ENCODE measurements at regions not wholly inside any gene's neighbourhood (a gene's known extent, or its start where the extent isn't known, plus 50 kb on each side); places are given as distances from the start of the nearest gene placed in this dataset.

GRCh38 chr5:174834081-174834480 lies 109.7 kb downstream of the MSX2 start:
- Mint-ChIP-seq H3K27ac (no peak overlapping the region), H3K36me3 (peaks cover 0 to 4% (median 0%) of the 10 kb centered on the region in 5 donors), H3K4me3 (no peak overlapping the region), H3K27me3 (peaks cover 0 to 44% (median 20%) of the 10 kb centered on the region in 5 donors), H3K4me1 (no peaks in the 10 kb centered on the region), H3K9me3 (peaks cover 0 to 11% (median 4%) of the 10 kb centered on the region in 11 donors)
- Histone ChIP-seq H3K27me3 (ENCODE audit: control insufficient read depth in 2 of 2, insufficient read depth in 2 of 2, low read length in 2 of 2) (no peaks in the 10 kb centered on the region), H3K36me3 (ENCODE audit: control insufficient read depth in 2 of 3, insufficient read depth in 3 of 3, low read length in 3 of 3) (no peaks in the 10 kb centered on the region), H3K27ac (ENCODE audit: low read depth, low read length) (no peak overlapping the region), H3K9me3 (ENCODE audit: control insufficient read depth in 2 of 3, low read length in 3 of 3) (no peaks in the 10 kb centered on the region), H3K4me1 (ENCODE audit: control insufficient read depth in 2 of 2, insufficient read depth in 2 of 2, low read length in 2 of 2) (no peaks in the 10 kb centered on the region), H3K4me3 (ENCODE audit: low read length) (no peak overlapping the region)
- POLR2A ChIA-PET = no interaction called here
- no peak for DNase-seq
- CTCF ChIA-PET = no interaction called here
- ATAC-seq = no peak
- intact Hi-C loops (cut with micrococcal nuclease) = no loop called here

GRCh38 chr5:174832811-174833210 lies 108.4 kb downstream of the MSX2 start:
- Histone ChIP-seq H3K36me3 (ENCODE audit: control insufficient read depth in 2 of 3, insufficient read depth in 3 of 3, low read length in 3 of 3) (no peaks in the 10 kb centered on the region), H3K27me3 (ENCODE audit: control insufficient read depth in 2 of 2, insufficient read depth in 2 of 2, low read length in 2 of 2) (no peaks in the 10 kb centered on the region), H3K4me1 (ENCODE audit: control insufficient read depth in 2 of 2, insufficient read depth in 2 of 2, low read length in 2 of 2) (no peaks in the 10 kb centered on the region), H3K27ac (ENCODE audit: low read depth, low read length) (no peak overlapping the region), H3K4me3 (ENCODE audit: low read length) (no peak overlapping the region), H3K9me3 (ENCODE audit: control insufficient read depth in 2 of 3, low read length in 3 of 3) (no peaks in the 10 kb centered on the region)
- H3K4me3 Mint-ChIP-seq = no peak overlapping the region
- ATAC-seq (no peak), DNase-seq (no peak)
- peaks cover 0 to 4% (median 0%) of the 10 kb centered on the region in 5 donors for H3K36me3 Mint-ChIP-seq
- intact Hi-C loops (cut with micrococcal nuclease) = no loop called here
- no peaks in the 10 kb centered on the region for H3K4me1 Mint-ChIP-seq
- POLR2A ChIA-PET = no interaction called here
- peaks cover 0 to 33% (median 20%) of the 10 kb centered on the region in 5 donors for H3K27me3 Mint-ChIP-seq
- H3K9me3 Mint-ChIP-seq = peaks cover 0 to 7% (median 3%) of the 10 kb centered on the region in 11 donors
- no peak overlapping the region for H3K27ac Mint-ChIP-seq
- CTCF ChIA-PET = no interaction called here

- no peak overlapping the region for H3K4me3 ChIP-seq (ENCODE audit: low read length)
- no peak overlapping the region for H3K4me3 Mint-ChIP-seq
- DNase-seq (no peak), ATAC-seq (no peak)
- H3K27ac ChIP-seq (ENCODE audit: low read depth, low read length) = no peak overlapping the region
- H3K36me3 Mint-ChIP-seq = peaks cover 0 to 4% (median 0%) of the 10 kb centered on the region in 5 donors
- H3K27ac Mint-ChIP-seq = no peak overlapping the region
- POLR2A ChIA-PET = no interaction called here
- H3K9me3 ChIP-seq (ENCODE audit: control insufficient read depth in 2 of 3, low read length in 3 of 3) = no peaks in the 10 kb centered on the region
- H3K9me3 Mint-ChIP-seq = peaks cover 0 to 6% (median 0%) of the 10 kb centered on the region in 11 donors
- no peaks in the 10 kb centered on the region for H3K27me3 ChIP-seq (ENCODE audit: control insufficient read depth in 2 of 2, insufficient read depth in 2 of 2, low read length in 2 of 2)
- CTCF ChIA-PET = no interaction called here
- intact Hi-C loops (cut with micrococcal nuclease) = no loop called here
- no peaks in the 10 kb centered on the region for H3K4me1 Mint-ChIP-seq
- peaks cover 0 to 33% (median 17%) of the 10 kb centered on the region in 5 donors for H3K27me3 Mint-ChIP-seq
- H3K4me1 ChIP-seq (ENCODE audit: control insufficient read depth in 2 of 2, insufficient read depth in 2 of 2, low read length in 2 of 2) = no peaks in the 10 kb centered on the region
- no peaks in the 10 kb centered on the region for H3K36me3 ChIP-seq (ENCODE audit: control insufficient read depth in 2 of 3, insufficient read depth in 3 of 3, low read length in 3 of 3)
Measured at GRCh38 chr5:174832025-174832424, 107.6 kb downstream of the MSX2 start.

GRCh38 chr5:174831031-174831660 lies 106.8 kb downstream of the MSX2 start:
- POLR2A ChIA-PET = no interaction called here
- Histone ChIP-seq H3K27ac (ENCODE audit: low read depth, low read length) (no peak overlapping the region), H3K36me3 (ENCODE audit: control insufficient read depth in 2 of 3, insufficient read depth in 3 of 3, low read length in 3 of 3) (no peaks in the 10 kb centered on the region), H3K4me1 (ENCODE audit: control insufficient read depth in 2 of 2, insufficient read depth in 2 of 2, low read length in 2 of 2) (no peaks in the 10 kb centered on the region), H3K4me3 (ENCODE audit: low read length) (no peak overlapping the region), H3K9me3 (ENCODE audit: control insufficient read depth in 2 of 3, low read length in 3 of 3) (no peaks in the 10 kb centered on the region), H3K27me3 (ENCODE audit: control insufficient read depth in 2 of 2, insufficient read depth in 2 of 2, low read length in 2 of 2) (no peaks in the 10 kb centered on the region)
- Mint-ChIP-seq H3K27me3 (peaks cover 0 to 33% (median 13%) of the 10 kb centered on the region in 5 donors), H3K36me3 (peaks cover 0 to 4% (median 0%) of the 10 kb centered on the region in 5 donors), H3K4me1 (no peaks in the 10 kb centered on the region), H3K9me3 (peaks cover 0 to 6% (median 0%) of the 10 kb centered on the region in 11 donors), H3K4me3 (no peak overlapping the region), H3K27ac (no peak overlapping the region)
- ATAC-seq = no peak
- intact Hi-C loops (cut with micrococcal nuclease) = no loop called here
- CTCF ChIA-PET = no interaction called here
- no peak for DNase-seq

GRCh38 chr5:174829511-174829864 lies 105.1 kb downstream of the MSX2 start:
- POLR2A ChIA-PET = no interaction called here
- no peak overlapping the region for H3K27ac ChIP-seq (ENCODE audit: low read depth, low read length)
- ATAC-seq (no peak), DNase-seq (no peak)
- intact Hi-C loops (cut with micrococcal nuclease) = no loop called here
- no peak overlapping the region for H3K27ac Mint-ChIP-seq
- peaks cover 0 to 4% (median 0%) of the 10 kb centered on the region in 11 donors for H3K9me3 Mint-ChIP-seq
- no peak overlapping the region for H3K4me3 Mint-ChIP-seq
- H3K9me3 ChIP-seq (ENCODE audit: control insufficient read depth in 2 of 3, low read length in 3 of 3) = no peaks in the 10 kb centered on the region
- H3K27me3 ChIP-seq (ENCODE audit: control insufficient read depth in 2 of 2, insufficient read depth in 2 of 2, low read length in 2 of 2) = no peaks in the 10 kb centered on the region
- CTCF ChIA-PET = no interaction called here
- no peaks in the 10 kb centered on the region for H3K36me3 ChIP-seq (ENCODE audit: control insufficient read depth in 2 of 3, insufficient read depth in 3 of 3, low read length in 3 of 3)
- H3K4me1 ChIP-seq (ENCODE audit: control insufficient read depth in 2 of 2, insufficient read depth in 2 of 2, low read length in 2 of 2) = no peaks in the 10 kb centered on the region
- no peak overlapping the region for H3K4me3 ChIP-seq (ENCODE audit: low read length)
- no peaks in the 10 kb centered on the region for H3K4me1 Mint-ChIP-seq
- peaks cover 0 to 2% (median 0%) of the 10 kb centered on the region in 5 donors for H3K36me3 Mint-ChIP-seq
- H3K27me3 Mint-ChIP-seq = peaks cover 0 to 31% (median 14%) of the 10 kb centered on the region in 5 donors

GRCh38 chr5:174828804-174829510 lies 104.6 kb downstream of the MSX2 start:
- Mint-ChIP-seq H3K9me3 (peaks cover 0 to 4% (median 0%) of the 10 kb centered on the region in 11 donors), H3K4me1 (no peaks in the 10 kb centered on the region), H3K36me3 (no peaks in the 10 kb centered on the region), H3K27me3 (peaks cover 0 to 29% (median 15%) of the 10 kb centered on the region in 5 donors), H3K4me3 (no peak overlapping the region), H3K27ac (no peak overlapping the region)
- no peak overlapping the region for H3K27ac ChIP-seq (ENCODE audit: low read depth, low read length)
- POLR2A ChIA-PET = no interaction called here
- no peak overlapping the region for H3K4me3 ChIP-seq (ENCODE audit: low read length)
- H3K27me3 ChIP-seq (ENCODE audit: control insufficient read depth in 2 of 2, insufficient read depth in 2 of 2, low read length in 2 of 2) = no peaks in the 10 kb centered on the region
- CTCF ChIA-PET = no interaction called here
- H3K9me3 ChIP-seq (ENCODE audit: control insufficient read depth in 2 of 3, low read length in 3 of 3) = no peaks in the 10 kb centered on the region
- no peak for DNase-seq
- ATAC-seq = no peak
- no peaks in the 10 kb centered on the region for H3K36me3 ChIP-seq (ENCODE audit: control insufficient read depth in 2 of 3, insufficient read depth in 3 of 3, low read length in 3 of 3)
- intact Hi-C loops (cut with micrococcal nuclease) = no loop called here
- H3K4me1 ChIP-seq (ENCODE audit: control insufficient read depth in 2 of 2, insufficient read depth in 2 of 2, low read length in 2 of 2) = no peaks in the 10 kb centered on the region

GRCh38 chr5:174827558-174827957 lies 103.2 kb downstream of the MSX2 start:
- Histone ChIP-seq H3K27ac (ENCODE audit: low read depth, low read length) (no peak overlapping the region), H3K36me3 (ENCODE audit: control insufficient read depth in 2 of 3, insufficient read depth in 3 of 3, low read length in 3 of 3) (no peaks in the 10 kb centered on the region), H3K27me3 (ENCODE audit: control insufficient read depth in 2 of 2, insufficient read depth in 2 of 2, low read length in 2 of 2) (no peaks in the 10 kb centered on the region), H3K9me3 (ENCODE audit: control insufficient read depth in 2 of 3, low read length in 3 of 3) (no peaks in the 10 kb centered on the region), H3K4me3 (ENCODE audit: low read length) (no peak overlapping the region), H3K4me1 (ENCODE audit: control insufficient read depth in 2 of 2, insufficient read depth in 2 of 2, low read length in 2 of 2) (no peaks in the 10 kb centered on the region)
- H3K4me3 Mint-ChIP-seq = no peak overlapping the region
- intact Hi-C loops (cut with micrococcal nuclease) = no loop called here
- ChIA-PET POLR2A (no interaction called here), CTCF (no interaction called here)
- no peaks in the 10 kb centered on the region for H3K36me3 Mint-ChIP-seq
- H3K27ac Mint-ChIP-seq = no peak overlapping the region
- DNase-seq = no peak
- ATAC-seq = no peak
- peaks cover 0 to 28% (median 17%) of the 10 kb centered on the region in 5 donors for H3K27me3 Mint-ChIP-seq
- no peaks in the 10 kb centered on the region for H3K4me1 Mint-ChIP-seq
- peaks cover 0 to 3% (median 0%) of the 10 kb centered on the region in 11 donors for H3K9me3 Mint-ChIP-seq

Data from naive thymus-derived CD4-positive, alpha-beta T cell (primary cell).